ENCODE measurements at regions not wholly inside any gene's neighbourhood (a gene's known extent, or its start where the extent isn't known, plus 50 kb on each side); places are given as distances from the start of the nearest gene placed in this dataset.

DNA sequence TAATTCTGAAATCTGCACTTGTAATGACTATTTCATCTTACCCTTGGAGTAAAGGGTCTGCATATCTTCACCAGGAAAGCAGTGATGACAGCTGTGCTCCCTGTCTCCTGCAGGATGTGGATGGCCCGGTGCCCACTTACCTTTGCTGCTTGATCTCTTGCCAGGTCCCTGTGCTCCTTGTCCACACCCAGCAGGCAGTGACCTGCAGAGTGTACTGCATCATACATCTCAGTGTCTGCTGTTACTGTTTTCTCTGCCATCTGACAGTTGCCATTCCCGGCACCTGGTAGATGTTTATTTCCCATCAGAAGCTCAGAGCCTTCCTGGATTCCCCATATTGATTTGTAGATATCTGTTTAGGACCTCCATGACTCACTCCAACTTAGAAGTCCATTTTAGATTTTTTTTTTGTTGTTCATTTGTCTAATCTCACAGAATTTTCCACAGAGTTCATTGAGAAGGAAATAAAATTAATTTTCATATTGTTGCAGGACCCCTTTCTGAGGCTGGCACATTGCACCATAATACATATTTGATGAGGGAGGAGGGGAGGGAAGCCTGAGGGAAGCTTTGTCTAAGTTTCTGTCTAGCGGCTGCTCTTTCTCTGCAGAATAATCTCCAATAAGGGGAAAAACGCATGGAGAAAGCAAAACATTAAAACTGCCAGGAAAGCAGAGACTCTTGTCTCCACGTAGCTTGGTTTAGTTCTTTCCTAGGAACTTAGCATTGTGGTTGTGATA is 697.5 kb upstream of the RAB6C start:
- Histone ChIP-seq H3K4me3 (replicated peaks in 1 of 3; ENCODE audit: insufficient read depth in 1 of 3, low read depth in 2 of 3, low read length in 3 of 3) (no peak overlapping the region), H3K9ac (ENCODE audit: insufficient read depth, low read depth, low read length) (no peak overlapping the region), H4K20me1 (ENCODE audit: insufficient read depth, low read length) (no peaks in the 10 kb centered on the region), H3K4me1 (ENCODE audit: insufficient read depth, low read length) (no peaks in the 10 kb centered on the region), H3K79me2 (ENCODE audit: insufficient read depth, low read length) (no peaks in the 10 kb centered on the region), H3K27me3 (ENCODE audit: control insufficient read depth in 1 of 2, insufficient read depth in 2 of 2, low read length in 2 of 2) (no peaks in the 10 kb centered on the region), H3K36me3 (replicated peaks in 1 of 2; ENCODE audit: control insufficient read depth in 1 of 2, insufficient read depth in 2 of 2, low read length in 2 of 2) (no peaks in the 10 kb centered on the region), H2AFZ (ENCODE audit: low read length) (no peak overlapping the region), H3K4me2 (ENCODE audit: low read depth, low read length) (no peak overlapping the region), H3K9me3 (ENCODE audit: low read length) (no peaks in the 10 kb centered on the region), H3K27ac (ENCODE audit: extremely low read length, insufficient read depth, low read length) (no peak overlapping the region)
- in situ Hi-C loops (cut with HindIII; ENCODE audit: extremely low pct_ligation_motif_present, low pct_unique_long_range_greater_than_20kb) = no loop called here
- TF ChIP-seq HDAC6 (IDR thresholded peaks at IDR 0.05; ENCODE audit: low read depth, low read length) (no peak), SP5 (CRISPR knock-in tag; IDR thresholded peaks at IDR 0.05; ENCODE audit: borderline replicate concordance, low read depth) (no peak), KDM3A (CRISPR knock-in tag; IDR thresholded peaks at IDR 0.05; ENCODE audit: low read depth) (no peak), ZNF747 (CRISPR knock-in tag; IDR thresholded peaks at IDR 0.05; ENCODE audit: borderline replicate concordance) (no peak), HHEX (CRISPR knock-in tag; IDR thresholded peaks at IDR 0.05) (no peak), THAP11 (CRISPR knock-in tag; IDR thresholded peaks at IDR 0.05) (no peak), SCMH1 (CRISPR knock-in tag; IDR thresholded peaks at IDR 0.05; ENCODE audit: borderline replicate concordance) (no peak), DPF2 (CRISPR knock-in tag; IDR thresholded peaks at IDR 0.05; ENCODE audit: borderline replicate concordance, low read depth) (no peak), FOSL2 (CRISPR knock-in tag; IDR thresholded peaks at IDR 0.05) (no peak), ZNF335 (CRISPR knock-in tag; IDR thresholded peaks at IDR 0.05) (no peak), PCBP1 (IDR thresholded peaks at IDR 0.05; ENCODE audit: borderline replicate concordance, low read depth, low read length) (no peak), NFYC (CRISPR knock-in tag; IDR thresholded peaks at IDR 0.05) (no peak), FOXK2 (IDR thresholded peaks at IDR 0.05) (no peak), KLF15 (CRISPR knock-in tag; IDR thresholded peaks at IDR 0.05; ENCODE audit: borderline replicate concordance) (no peak)
- TF ChIP-seq, protein P1, sequence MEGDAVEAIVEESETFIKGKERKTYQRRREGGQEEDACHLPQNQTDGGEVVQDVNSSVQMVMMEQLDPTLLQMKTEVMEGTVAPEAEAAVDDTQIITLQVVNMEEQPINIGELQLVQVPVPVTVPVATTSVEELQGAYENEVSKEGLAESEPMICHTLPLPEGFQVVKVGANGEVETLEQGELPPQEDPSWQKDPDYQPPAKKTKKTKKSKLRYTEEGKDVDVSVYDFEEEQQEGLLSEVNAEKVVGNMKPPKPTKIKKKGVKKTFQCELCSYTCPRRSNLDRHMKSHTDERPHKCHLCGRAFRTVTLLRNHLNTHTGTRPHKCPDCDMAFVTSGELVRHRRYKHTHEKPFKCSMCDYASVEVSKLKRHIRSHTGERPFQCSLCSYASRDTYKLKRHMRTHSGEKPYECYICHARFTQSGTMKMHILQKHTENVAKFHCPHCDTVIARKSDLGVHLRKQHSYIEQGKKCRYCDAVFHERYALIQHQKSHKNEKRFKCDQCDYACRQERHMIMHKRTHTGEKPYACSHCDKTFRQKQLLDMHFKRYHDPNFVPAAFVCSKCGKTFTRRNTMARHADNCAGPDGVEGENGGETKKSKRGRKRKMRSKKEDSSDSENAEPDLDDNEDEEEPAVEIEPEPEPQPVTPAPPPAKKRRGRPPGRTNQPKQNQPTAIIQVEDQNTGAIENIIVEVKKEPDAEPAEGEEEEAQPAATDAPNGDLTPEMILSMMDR (CRISPR knock-in tag; IDR thresholded peaks at IDR 0.05) = no peak
- intact Hi-C loops (cut with micrococcal nuclease; ENCODE audit: unreplicated experiment) = no loop called here
- no peak for FAIRE-seq
- ATAC-seq = no peak
- BruUV-seq (replicated peaks) = no TSS peak
- ChIA-PET CTCF (ENCODE audit: low intra/inter-chr PET ratio, low total read pairs) (no interaction called here), POLR2A (no interaction called here)
- 6% methylated on average over 5 of the region's 5 CpGs for WGBS (ENCODE audit: low lambda C conversion rate)
- DNase-seq (ENCODE audit: low spot score) = no peak
